Fibroblast of lung (primary cell): ENCODE measurements at regions not wholly inside any gene's neighbourhood (a gene's known extent, or its start where the extent isn't known, plus 50 kb on each side); places are given as distances from the start of the nearest gene placed in this dataset.

Experiments
- DNase-seq, 2 donors: peaks; one replicate each; pipeline versions ENCODE4 v3.0.0 to v3.0.0-alpha.2; 2010; ENCODE audit warnings: low read depth in 2 of 2
- H2AFZ ChIP-seq: 2 replicates; pipeline ENCODE4 v1.5.1; 2012; ENCODE audit warnings: low read length, control low read depth, inconsistent platforms
- H3K27ac ChIP-seq: 2 replicates; pipeline ENCODE4 v1.5.1; 2011; ENCODE audit warnings: low read length, control low read depth; ENCODE audit not compliant: insufficient read depth
- H3K27me3 ChIP-seq: 2 replicates; pipeline ENCODE4 v1.5.1; 2011; ENCODE audit warnings: mild to moderate bottlenecking, low read length; ENCODE audit not compliant: control insufficient read depth, insufficient read depth
- H3K36me3 ChIP-seq: 2 replicates; pipeline ENCODE4 v1.5.1; 2011; ENCODE audit warnings: low read length; ENCODE audit not compliant: control insufficient read depth, insufficient read depth
- H3K4me1 ChIP-seq: 2 replicates; pipeline ENCODE4 v1.5.1; 2011; ENCODE audit warnings: low read length; ENCODE audit not compliant: control insufficient read depth, insufficient read depth; ENCODE audit errors: extremely low read depth
- H3K4me2 ChIP-seq: 2 replicates; pipeline ENCODE4 v1.5.1; 2011; ENCODE audit warnings: low read length, control low read depth; ENCODE audit not compliant: insufficient read depth; ENCODE audit errors: extremely low read depth
- H3K4me3 ChIP-seq, 4 experiments: fragments of 200-600 bp in 1 of 4; sonication (generic) in 1 of 4; replicated peaks in 1 of 4; 2 replicates each; pipeline ENCODE4 v1.5.1; 2011 to 2016; ENCODE audit warnings: low read length in 4 of 4, low read depth in 3 of 4, mild to moderate bottlenecking in 3 of 4, control low read depth in 2 of 4, inconsistent platforms in 1 of 4, mixed read lengths in 1 of 4; ENCODE audit not compliant: insufficient read depth in 1 of 4; ENCODE audit errors: control extremely low read depth in 1 of 4
- H3K79me2 ChIP-seq: 2 replicates; pipeline ENCODE4 v1.5.1; 2012; ENCODE audit warnings: mild to moderate bottlenecking, low read length, inconsistent platforms; ENCODE audit not compliant: control insufficient read depth, insufficient read depth
- H3K9ac ChIP-seq: 2 replicates; pipeline ENCODE4 v1.5.1; 2011; ENCODE audit warnings: mild to moderate bottlenecking, low read length, control low read depth; ENCODE audit not compliant: insufficient read depth
- H3K9me3 ChIP-seq: 2 replicates; pipeline ENCODE4 v1.5.1; 2012; ENCODE audit warnings: low read depth, low read length; ENCODE audit not compliant: control insufficient read depth, insufficient read depth
- H4K20me1 ChIP-seq: 2 replicates; pipeline ENCODE4 v1.5.1; 2011; ENCODE audit warnings: low read length; ENCODE audit not compliant: control insufficient read depth, insufficient read depth; ENCODE audit errors: extremely low read depth
- EZH2 ChIP-seq: IDR thresholded peaks from 2 replicates; pipeline ENCODE4 v1.5.1; 2012; ENCODE audit warnings: low read length, control low read depth, mild to moderate bottlenecking; ENCODE audit errors: missing control alignments
- TF ChIP-seq, protein P1 (sequence below), 2 donors: IDR thresholded peaks in 1 of 2; conservative IDR thresholded peaks in 1 of 2; 1 replicate in 1 of 2; 2 replicates in 1 of 2; pipeline ENCODE4 v1.5.1; 2011 to 2012; ENCODE audit warnings: low read length in 2 of 2, control low read depth in 1 of 2, inconsistent platforms in 1 of 2, low read depth in 1 of 2, mild to moderate bottlenecking in 1 of 2

DNA sequence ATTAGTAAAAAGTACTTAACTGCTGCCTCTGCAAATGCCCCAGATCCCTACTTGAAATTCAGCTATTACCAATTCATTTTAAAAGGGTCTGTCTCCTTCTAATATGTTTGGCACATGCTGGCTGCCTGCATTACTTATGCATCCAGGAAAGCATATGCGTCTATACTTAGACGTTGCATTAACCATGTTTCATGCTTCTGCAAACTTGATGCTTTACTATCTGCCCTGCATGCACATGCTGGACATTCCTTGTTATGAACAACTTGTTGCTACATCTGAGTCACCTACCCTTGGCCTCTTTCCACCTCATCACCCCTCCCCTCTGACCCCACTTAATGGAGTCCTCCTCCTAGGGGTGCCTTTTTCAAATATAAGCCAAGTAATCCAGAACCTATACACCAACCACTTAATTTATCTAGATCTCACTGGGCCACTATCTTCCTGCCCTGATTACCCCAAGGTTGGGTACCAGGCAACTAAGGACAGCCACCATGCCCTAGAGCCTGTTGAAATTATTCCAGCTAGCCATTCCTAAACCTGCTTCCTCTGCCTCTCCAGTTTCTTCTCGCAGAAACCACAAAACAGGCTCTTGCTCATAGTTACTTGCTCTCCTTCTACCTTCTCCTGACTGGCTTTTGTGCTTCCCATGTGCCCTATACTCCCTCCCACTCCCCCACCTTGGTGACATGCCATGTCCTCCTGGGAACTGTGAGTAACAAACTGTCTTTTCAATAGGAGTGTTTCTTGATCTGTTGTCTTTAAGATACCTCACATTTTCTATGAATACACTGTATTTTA lies 1187.9 kb downstream of the REEP3 start:
- H3K4me1 ChIP-seq = no peaks in the 10 kb centered on the region
- no peaks in the 10 kb centered on the region for H4K20me1 ChIP-seq
- DNase-seq = no peak
- no peak overlapping the region for H3K9ac ChIP-seq
- no peaks in the 10 kb centered on the region for H3K27me3 ChIP-seq
- H3K36me3 ChIP-seq = no peaks in the 10 kb centered on the region
- no peak overlapping the region for H2AFZ ChIP-seq
- H3K27ac ChIP-seq = no peak overlapping the region
- H3K79me2 ChIP-seq = no peaks in the 10 kb centered on the region
- no peak overlapping the region for H3K4me2 ChIP-seq
- no peaks in the 10 kb centered on the region for H3K9me3 ChIP-seq
- no peak for TF ChIP-seq EZH2
- TF ChIP-seq, protein P1, sequence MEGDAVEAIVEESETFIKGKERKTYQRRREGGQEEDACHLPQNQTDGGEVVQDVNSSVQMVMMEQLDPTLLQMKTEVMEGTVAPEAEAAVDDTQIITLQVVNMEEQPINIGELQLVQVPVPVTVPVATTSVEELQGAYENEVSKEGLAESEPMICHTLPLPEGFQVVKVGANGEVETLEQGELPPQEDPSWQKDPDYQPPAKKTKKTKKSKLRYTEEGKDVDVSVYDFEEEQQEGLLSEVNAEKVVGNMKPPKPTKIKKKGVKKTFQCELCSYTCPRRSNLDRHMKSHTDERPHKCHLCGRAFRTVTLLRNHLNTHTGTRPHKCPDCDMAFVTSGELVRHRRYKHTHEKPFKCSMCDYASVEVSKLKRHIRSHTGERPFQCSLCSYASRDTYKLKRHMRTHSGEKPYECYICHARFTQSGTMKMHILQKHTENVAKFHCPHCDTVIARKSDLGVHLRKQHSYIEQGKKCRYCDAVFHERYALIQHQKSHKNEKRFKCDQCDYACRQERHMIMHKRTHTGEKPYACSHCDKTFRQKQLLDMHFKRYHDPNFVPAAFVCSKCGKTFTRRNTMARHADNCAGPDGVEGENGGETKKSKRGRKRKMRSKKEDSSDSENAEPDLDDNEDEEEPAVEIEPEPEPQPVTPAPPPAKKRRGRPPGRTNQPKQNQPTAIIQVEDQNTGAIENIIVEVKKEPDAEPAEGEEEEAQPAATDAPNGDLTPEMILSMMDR (conservative IDR thresholded peaks at IDR 0.05 in 1 of 2, IDR thresholded peaks at IDR 0.05 in 1 of 2; ENCODE audit: low read depth in 1 of 2, low read length in 2 of 2) = no peak
- H3K4me3 ChIP-seq = no peak overlapping the region

DNA sequence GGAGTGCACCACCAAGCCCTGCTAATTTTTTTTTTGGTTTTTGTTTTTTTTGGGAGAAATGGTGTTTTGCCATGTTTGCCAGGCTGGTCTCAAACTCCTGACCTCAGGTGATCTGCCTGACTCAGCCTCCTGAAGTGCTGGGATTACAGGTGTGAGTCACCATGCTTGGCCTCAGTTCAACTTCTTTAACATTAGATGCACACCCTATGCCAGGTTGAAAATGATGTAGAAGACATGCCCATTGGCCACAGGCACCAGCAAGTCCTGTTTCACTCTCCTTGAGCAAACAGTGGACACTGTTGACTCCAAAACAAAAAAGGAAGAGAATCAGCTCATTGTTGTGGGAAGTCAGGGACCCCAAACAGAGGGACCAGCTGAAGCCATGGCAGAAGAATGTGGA lies 1205.3 kb downstream of the REEP3 start:
- no peak overlapping the region for H3K4me3 ChIP-seq
- no peaks in the 10 kb centered on the region for H3K27me3 ChIP-seq
- H3K9ac ChIP-seq = no peak overlapping the region
- H4K20me1 ChIP-seq = no peaks in the 10 kb centered on the region
- no peak for DNase-seq
- TF ChIP-seq, protein P1 (conservative IDR thresholded peaks at IDR 0.05 in 1 of 2, IDR thresholded peaks at IDR 0.05 in 1 of 2; ENCODE audit: low read depth in 1 of 2, low read length in 2 of 2) = no peak
- no peak for TF ChIP-seq EZH2
- no peak overlapping the region for H3K4me2 ChIP-seq
- H3K36me3 ChIP-seq = no peaks in the 10 kb centered on the region
- no peak overlapping the region for H2AFZ ChIP-seq
- H3K79me2 ChIP-seq = no peaks in the 10 kb centered on the region
- no peak overlapping the region for H3K27ac ChIP-seq
- no peaks in the 10 kb centered on the region for H3K9me3 ChIP-seq
- H3K4me1 ChIP-seq = no peaks in the 10 kb centered on the region

DNA sequence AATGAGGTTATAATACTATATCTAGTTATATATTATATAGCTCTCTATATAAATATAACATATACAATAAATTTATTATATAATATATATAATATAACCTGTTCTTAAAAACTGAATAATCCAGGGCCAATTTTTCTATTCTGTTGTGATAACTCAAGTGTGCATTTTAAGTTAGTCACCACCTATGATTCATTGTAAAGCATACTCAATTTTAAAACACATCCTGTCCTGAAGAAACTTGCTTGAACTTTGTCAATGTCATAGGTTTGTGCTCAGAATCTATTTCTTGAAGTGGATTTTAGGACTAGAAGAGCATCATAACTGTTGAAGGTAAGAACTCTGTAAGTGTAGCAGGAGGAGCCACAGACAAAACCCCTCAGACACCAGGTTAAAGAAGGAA lies 1209.8 kb downstream of the REEP3 start:
- H3K9me3 ChIP-seq = no peaks in the 10 kb centered on the region
- TF ChIP-seq EZH2 = no peak
- TF ChIP-seq, protein P1 (conservative IDR thresholded peaks at IDR 0.05 in 1 of 2, IDR thresholded peaks at IDR 0.05 in 1 of 2; ENCODE audit: low read depth in 1 of 2, low read length in 2 of 2) = no peak
- H3K4me1 ChIP-seq = no peaks in the 10 kb centered on the region
- no peak overlapping the region for H3K4me3 ChIP-seq
- no peaks in the 10 kb centered on the region for H3K36me3 ChIP-seq
- no peak overlapping the region for H3K27ac ChIP-seq
- no peaks in the 10 kb centered on the region for H3K79me2 ChIP-seq
- no peak overlapping the region for H2AFZ ChIP-seq
- no peaks in the 10 kb centered on the region for H3K27me3 ChIP-seq
- no peaks in the 10 kb centered on the region for H4K20me1 ChIP-seq
- H3K9ac ChIP-seq = no peak overlapping the region
- no peak overlapping the region for H3K4me2 ChIP-seq
- no peak for DNase-seq
